Stomach smooth muscle (tissue), 2 donors: ENCODE measurements at regions not wholly inside any gene's neighbourhood (a gene's known extent, or its start where the extent isn't known, plus 50 kb on each side); places are given as distances from the start of the nearest gene placed in this dataset.

Experiments used
- H3K27ac ChIP-seq: one replicate; pipeline ENCODE4 v1.7.0; 2013; ENCODE audit warnings: mild to moderate bottlenecking, low read length, inconsistent platforms
- H3K27me3 ChIP-seq, 2 donors: one replicate each; pipeline ENCODE4 v1.7.0; 2013; ENCODE audit warnings: low read length in 2 of 2; ENCODE audit not compliant: insufficient read depth in 2 of 2, control insufficient read depth in 1 of 2
- H3K36me3 ChIP-seq, 2 donors: one replicate each; pipeline ENCODE4 v1.7.0; 2013; ENCODE audit warnings: low read length in 2 of 2; ENCODE audit not compliant: control insufficient read depth in 2 of 2, insufficient read depth in 2 of 2
- H3K4me1 ChIP-seq: one replicate; pipeline ENCODE4 v1.7.0; 2013; ENCODE audit warnings: low read length; ENCODE audit not compliant: control insufficient read depth, insufficient read depth
- H3K4me3 ChIP-seq, 2 donors: one replicate each; pipeline ENCODE4 v1.7.0; 2013; ENCODE audit warnings: low read length in 2 of 2
- H3K9ac ChIP-seq, 2 donors: one replicate each; pipeline ENCODE4 v1.7.0; 2013; ENCODE audit warnings: low read length in 2 of 2, mild to moderate bottlenecking in 1 of 2
- H3K9me3 ChIP-seq, 2 donors: one replicate each; pipeline ENCODE4 v1.7.0; 2013; ENCODE audit warnings: low read length in 2 of 2; ENCODE audit not compliant: control insufficient read depth in 2 of 2
- donor health status: healthy.
- donor health status: Pancreatic carcinoma.

GRCh38 chr18:43524260-43524659, 247.0 kb upstream of the SYT4 start:
- H3K9ac ChIP-seq = no peak overlapping the region
- no peaks in the 10 kb centered on the region for H3K36me3 ChIP-seq

DNA sequence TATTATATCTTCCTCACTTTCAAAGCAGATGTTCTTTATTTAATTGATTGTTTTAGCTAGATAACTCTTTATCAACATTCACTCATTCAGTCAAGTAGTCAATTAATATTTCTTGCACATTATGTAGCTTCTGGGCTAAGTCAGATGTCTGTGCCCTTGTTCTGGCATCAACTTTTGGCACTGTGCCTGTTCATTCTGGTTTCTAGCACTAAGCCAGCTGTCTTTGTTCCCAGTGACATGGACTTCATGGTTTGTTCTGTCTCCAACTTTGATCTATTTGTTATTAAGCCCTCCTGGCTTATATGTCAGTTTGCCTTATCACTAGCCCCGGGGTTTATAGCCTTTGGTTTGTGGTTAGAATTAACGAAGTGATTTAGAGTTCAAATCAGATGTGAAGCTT, 247.9 kb upstream of the SYT4 start:
- Histone ChIP-seq H3K9me3 (no peaks in the 10 kb centered on the region), H3K36me3 (no peaks in the 10 kb centered on the region), H3K27ac (no peak overlapping the region), H3K27me3 (no peaks in the 10 kb centered on the region), H3K9ac (no peak overlapping the region), H3K4me1 (peaks cover 3% of the 10 kb centered on the region), H3K4me3 (no peak overlapping the region)

More at GRCh38 chr18:43524260-43524659, 247.0 kb upstream of the SYT4 start:
- Histone ChIP-seq H3K27ac (no peak overlapping the region), H3K27me3 (no peaks in the 10 kb centered on the region), H3K4me3 (no peak overlapping the region), H3K9me3 (no peaks in the 10 kb centered on the region), H3K4me1 (peaks cover 3% of the 10 kb centered on the region)

DNA sequence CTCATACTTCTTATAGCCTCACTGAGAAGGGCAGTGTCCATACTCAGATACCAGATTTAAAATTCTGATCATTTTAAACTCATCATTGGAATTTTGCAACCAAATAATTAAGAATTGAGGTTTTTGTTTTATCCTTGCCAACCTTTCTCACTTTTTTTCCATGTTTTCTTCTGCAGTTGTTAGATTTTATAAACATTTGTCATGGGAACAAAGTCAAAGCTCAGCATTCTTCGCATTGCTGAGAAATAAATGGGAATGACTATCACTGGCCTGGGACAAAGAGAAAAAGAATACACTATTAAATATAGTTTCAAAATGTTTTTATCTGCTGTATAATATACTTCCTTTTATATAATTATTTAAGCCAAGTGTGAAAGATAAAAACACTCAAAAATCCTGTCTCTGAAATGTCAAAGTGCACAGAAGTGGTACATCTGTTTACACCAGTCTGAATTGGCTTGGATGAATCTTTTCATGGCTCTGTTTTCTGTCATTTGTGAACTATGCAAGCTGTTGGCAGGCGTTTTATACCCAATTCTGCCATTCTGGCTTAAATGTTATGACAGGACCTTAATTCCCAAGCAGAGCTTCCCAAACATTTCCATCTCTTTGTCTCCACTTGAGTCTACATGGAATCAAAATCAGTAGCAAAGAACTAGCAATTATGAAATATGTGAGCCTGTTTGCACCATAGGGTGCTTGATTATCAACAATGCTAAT, 249.3 kb upstream of the SYT4 start:
- Histone ChIP-seq H3K27me3 (no peaks in the 10 kb centered on the region), H3K4me3 (no peak overlapping the region), H3K9ac (no peak overlapping the region), H3K4me1 (peaks cover 3% of the 10 kb centered on the region), H3K27ac (no peak overlapping the region), H3K9me3 (no peaks in the 10 kb centered on the region), H3K36me3 (no peaks in the 10 kb centered on the region)

- Histone ChIP-seq H3K9me3 (no peaks in the 10 kb centered on the region), H3K4me3 (no peak overlapping the region), H3K27me3 (no peaks in the 10 kb centered on the region), H3K4me1 (peaks cover 3% of the 10 kb centered on the region), H3K27ac (no peak overlapping the region), H3K9ac (no peak overlapping the region), H3K36me3 (no peaks in the 10 kb centered on the region)
Measured at GRCh38 chr18:43531438-43531837, 254.1 kb upstream of the SYT4 start.

DNA sequence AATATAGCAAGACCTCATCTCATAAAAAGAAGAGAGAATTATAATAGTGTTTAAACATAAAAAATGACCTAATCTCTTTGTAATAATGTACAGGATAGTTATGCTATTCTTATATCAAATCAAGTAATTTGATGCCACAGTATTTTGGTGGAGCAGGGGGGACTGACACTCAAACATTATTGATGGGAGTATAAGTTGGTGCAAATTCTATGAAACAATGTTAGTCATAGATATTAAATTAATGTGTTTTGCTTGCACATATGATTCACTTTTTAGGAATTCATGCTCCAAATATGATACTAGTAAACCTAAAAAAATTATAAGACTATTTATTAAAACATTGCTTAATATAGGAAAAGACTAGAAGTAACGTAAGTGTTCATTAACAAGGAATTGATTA, 256.1 kb upstream of the SYT4 start:
- H3K9ac ChIP-seq = no peak overlapping the region
- no peaks in the 10 kb centered on the region for H3K4me1 ChIP-seq
- no peaks in the 10 kb centered on the region for H3K9me3 ChIP-seq
- H3K36me3 ChIP-seq = no peaks in the 10 kb centered on the region
- no peak overlapping the region for H3K4me3 ChIP-seq
- H3K27me3 ChIP-seq = no peaks in the 10 kb centered on the region
- H3K27ac ChIP-seq = no peak overlapping the region

DNA sequence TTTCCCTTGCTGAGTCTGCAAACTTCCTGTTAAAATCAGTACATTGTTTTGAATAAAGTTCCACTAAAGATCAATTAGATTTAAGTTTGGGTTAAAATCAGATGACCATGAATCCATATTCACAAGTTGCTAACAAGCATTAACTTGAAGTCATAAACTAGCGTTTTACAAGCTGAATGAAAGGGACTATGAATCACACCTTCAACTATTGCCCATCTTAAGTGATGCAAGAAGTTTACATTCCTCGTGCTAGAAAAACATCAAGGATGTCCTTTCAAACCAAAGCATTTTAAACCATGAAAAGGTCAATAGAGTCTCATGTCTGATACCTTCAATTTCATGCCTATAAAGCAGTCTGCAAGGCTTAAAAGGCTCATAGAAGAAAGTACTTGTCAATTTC, 257.2 kb upstream of the SYT4 start:
- H3K4me3 ChIP-seq = no peak overlapping the region
- H3K27ac ChIP-seq = no peak overlapping the region
- H3K9ac ChIP-seq = no peak overlapping the region
- no peaks in the 10 kb centered on the region for H3K36me3 ChIP-seq
- H3K9me3 ChIP-seq = no peaks in the 10 kb centered on the region
- no peaks in the 10 kb centered on the region for H3K27me3 ChIP-seq
- no peaks in the 10 kb centered on the region for H3K4me1 ChIP-seq

DNA sequence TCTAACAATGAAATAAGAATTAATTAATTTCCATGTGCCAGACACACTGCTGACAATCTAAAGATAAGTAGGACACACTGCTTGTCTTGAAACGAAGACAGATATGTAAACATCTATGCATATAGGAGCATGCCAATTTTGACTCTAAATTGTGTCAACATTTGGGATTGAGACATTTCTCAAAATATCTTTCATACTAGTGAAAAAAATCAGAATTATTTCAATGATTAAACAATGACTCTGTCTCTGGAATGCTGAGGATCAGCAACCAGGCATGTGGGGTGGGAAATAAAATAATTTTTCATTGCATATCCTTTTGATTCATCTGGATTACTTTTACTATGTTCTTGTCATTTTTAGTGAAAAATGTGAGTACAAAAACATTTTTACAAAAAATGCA, 262.6 kb upstream of the SYT4 start:
- Histone ChIP-seq H3K9ac (no peak overlapping the region), H3K4me1 (no peaks in the 10 kb centered on the region), H3K4me3 (no peak overlapping the region), H3K27ac (no peak overlapping the region), H3K9me3 (no peaks in the 10 kb centered on the region), H3K27me3 (no peaks in the 10 kb centered on the region), H3K36me3 (no peaks in the 10 kb centered on the region)

- Histone ChIP-seq H3K27me3 (no peaks in the 10 kb centered on the region), H3K9me3 (no peaks in the 10 kb centered on the region), H3K9ac (no peak overlapping the region), H3K27ac (no peak overlapping the region), H3K4me1 (no peaks in the 10 kb centered on the region), H3K36me3 (no peaks in the 10 kb centered on the region), H3K4me3 (no peak overlapping the region)
Measured at GRCh38 chr18:43542016-43542415, 264.7 kb upstream of the SYT4 start.

DNA sequence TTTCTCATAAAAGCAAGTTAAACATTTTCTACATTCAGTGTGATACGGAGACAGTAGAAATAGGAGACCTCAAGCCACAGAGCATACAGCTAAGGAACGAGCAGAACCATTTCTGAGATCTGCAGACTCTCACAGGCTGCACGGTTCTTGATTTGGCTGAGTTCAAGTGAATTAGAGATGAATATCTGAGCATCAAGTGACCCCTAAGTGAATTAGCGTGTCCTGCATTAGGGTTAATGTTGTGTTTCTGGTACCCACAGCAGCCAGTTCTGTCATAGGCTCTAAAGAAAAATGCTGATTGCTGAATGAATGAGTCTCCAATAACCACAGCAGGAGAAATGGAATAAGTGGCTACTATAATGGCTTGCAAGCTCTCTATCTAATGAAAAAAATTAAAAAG, 265.9 kb upstream of the SYT4 start:
- Histone ChIP-seq H3K27me3 (no peaks in the 10 kb centered on the region), H3K36me3 (no peaks in the 10 kb centered on the region), H3K9ac (no peak overlapping the region), H3K27ac (no peak overlapping the region), H3K4me1 (no peaks in the 10 kb centered on the region), H3K9me3 (no peaks in the 10 kb centered on the region), H3K4me3 (no peak overlapping the region)

- H3K9ac ChIP-seq = no peak overlapping the region
- no peak overlapping the region for H3K4me3 ChIP-seq
- H3K4me1 ChIP-seq = no peaks in the 10 kb centered on the region
- H3K27me3 ChIP-seq = no peaks in the 10 kb centered on the region
- H3K36me3 ChIP-seq = no peaks in the 10 kb centered on the region
- H3K9me3 ChIP-seq = no peaks in the 10 kb centered on the region
- H3K27ac ChIP-seq = no peak overlapping the region
Measured at GRCh38 chr18:43547456-43547855, 270.2 kb upstream of the SYT4 start.

- no peaks in the 10 kb centered on the region for H3K4me1 ChIP-seq
- H3K27ac ChIP-seq = no peak overlapping the region
- H3K36me3 ChIP-seq = no peaks in the 10 kb centered on the region
- H3K4me3 ChIP-seq = no peak overlapping the region
- H3K27me3 ChIP-seq = no peaks in the 10 kb centered on the region
- no peak overlapping the region for H3K9ac ChIP-seq
- peaks cover 0 to 3% of the 10 kb centered on the region in 2 donors for H3K9me3 ChIP-seq
Measured at GRCh38 chr18:43559507-43559906, 282.2 kb upstream of the SYT4 start.
